CD14-positive monocyte (primary cell): ENCODE measurements at regions not wholly inside any gene's neighbourhood (a gene's known extent, or its start where the extent isn't known, plus 50 kb on each side); places are given as distances from the start of the nearest gene placed in this dataset.

Experiments used
- DNase-seq, 3 donors: peaks; one replicate each; pipeline ENCODE4 v3.0.0-alpha.2; 2011 to 2022
- H2AFZ ChIP-seq: 2 replicates; pipeline ENCODE4 v1.6.0; 2012; ENCODE audit warnings: mild to moderate bottlenecking, low read depth, low read length, inconsistent platforms; ENCODE audit not compliant: insufficient read depth, poor library complexity, severe bottlenecking
- H3K27ac ChIP-seq, 2 donors: 1 replicate in 1 of 2; 2 replicates in 1 of 2; pipeline ENCODE4 v1.5.1; 2012 to 2013; ENCODE audit warnings: low read length in 2 of 2, control low read depth in 1 of 2, inconsistent platforms in 1 of 2, low read depth in 1 of 2, mild to moderate bottlenecking in 1 of 2
- H3K27me3 ChIP-seq, 2 donors: one replicate each; pipeline versions ENCODE4 v1.6.0 to v1.6.1; 2011 to 2013; ENCODE audit warnings: low read length in 2 of 2; ENCODE audit not compliant: control insufficient read depth in 2 of 2, insufficient read depth in 2 of 2
- H3K36me3 ChIP-seq, 2 donors: replicated peaks in 1 of 2; 1 replicate in 1 of 2; 2 replicates in 1 of 2; pipeline versions ENCODE4 v1.5.1 to v1.6.1; 2012 to 2013; ENCODE audit warnings: low read length in 2 of 2, control low read depth in 1 of 2, inconsistent platforms in 1 of 2, mild to moderate bottlenecking in 1 of 2; ENCODE audit not compliant: insufficient read depth in 2 of 2, control insufficient read depth in 1 of 2
- H3K4me1 ChIP-seq, 2 donors: 1 replicate in 1 of 2; 2 replicates in 1 of 2; pipeline versions ENCODE4 v1.5.1 to v1.6.1; 2012 to 2013; ENCODE audit warnings: low read length in 2 of 2, control low read depth in 1 of 2, inconsistent platforms in 1 of 2, mild to moderate bottlenecking in 1 of 2, moderate library complexity in 1 of 2; ENCODE audit not compliant: insufficient read depth in 2 of 2, control insufficient read depth in 1 of 2
- H3K4me2 ChIP-seq: replicated peaks from 2 replicates; pipeline ENCODE3; 2012; ENCODE audit warnings: low read length, moderate library complexity, mild to moderate bottlenecking; ENCODE audit not compliant: poor library complexity, severe bottlenecking; ENCODE audit errors: extremely low read depth
- H3K4me3 ChIP-seq, 3 experiments: fragments of 200-600 bp in 1 of 3; sonication (generic) in 1 of 3; replicated peaks in 1 of 3; 1 replicate in 2 of 3; 2 replicates in 1 of 3; pipeline ENCODE4 v1.5.1; 2011 to 2013; ENCODE audit warnings: low read length in 3 of 3, mild to moderate bottlenecking in 3 of 3, control low read depth in 2 of 3, low read depth in 2 of 3, inconsistent platforms in 1 of 3, moderate library complexity in 1 of 3
- H3K79me2 ChIP-seq: 2 replicates; pipeline ENCODE4 v1.6.0; 2012; ENCODE audit warnings: mild to moderate bottlenecking, control low read depth, inconsistent platforms, low read length, moderate library complexity; ENCODE audit not compliant: insufficient read depth
- H3K9ac ChIP-seq: 2 replicates; pipeline ENCODE4 v1.6.0; 2017; ENCODE audit warnings: low read length, mild to moderate bottlenecking; ENCODE audit not compliant: insufficient read depth, poor library complexity, severe bottlenecking
- H3K9me3 ChIP-seq, 2 donors: replicated peaks in 1 of 2; 1 replicate in 1 of 2; 2 replicates in 1 of 2; pipeline versions ENCODE4 v1.5.1 to v1.6.1; 2012 to 2013; ENCODE audit warnings: low read length in 2 of 2, control low read depth in 1 of 2; ENCODE audit not compliant: control insufficient read depth in 1 of 2, insufficient read depth in 1 of 2
- H4K20me1 ChIP-seq: 2 replicates; pipeline ENCODE4 v1.6.0; 2012; ENCODE audit warnings: mild to moderate bottlenecking, low read length, control low read depth, moderate library complexity; ENCODE audit not compliant: insufficient read depth
- H3K27ac Mint-ChIP-seq, 7 donors: one replicate each; pipeline ENCODE4 v1.8.0; 2020; ENCODE audit warnings: mild to moderate bottlenecking in 7 of 7, mixed read lengths in 7 of 7, moderate library complexity in 6 of 7, inconsistent platforms in 2 of 7
- H3K27me3 Mint-ChIP-seq, 3 donors: one replicate each; pipeline ENCODE4 v1.8.0; 2021 to 2022; ENCODE audit warnings: low read depth in 3 of 3, mild to moderate bottlenecking in 3 of 3, mixed read lengths in 3 of 3, moderate library complexity in 3 of 3, inconsistent platforms in 1 of 3
- H3K36me3 Mint-ChIP-seq, 2 donors: one replicate each; pipeline ENCODE4 v1.8.0; 2020; ENCODE audit warnings: mixed read lengths in 2 of 2, inconsistent platforms in 1 of 2, mild to moderate bottlenecking in 1 of 2
- H3K4me1 Mint-ChIP-seq: one replicate; pipeline ENCODE4 v1.8.0; 2020; ENCODE audit warnings: mild to moderate bottlenecking, mixed read lengths
- H3K4me3 Mint-ChIP-seq, 2 donors: one replicate each; pipeline ENCODE4 v1.8.0; 2020; ENCODE audit warnings: mild to moderate bottlenecking in 2 of 2, mixed read lengths in 2 of 2, moderate library complexity in 1 of 2
- H3K9me3 Mint-ChIP-seq, 7 donors: one replicate each; pipeline ENCODE4 v1.8.0; 2020 to 2022; ENCODE audit warnings: mixed read lengths in 7 of 7, mild to moderate bottlenecking in 6 of 7, moderate library complexity in 6 of 7, inconsistent platforms in 2 of 7
- WGBS: methylation state at CpG from one replicate; pipeline ENCODE4 v1.1.5; 2013; ENCODE audit warnings: missing lambda C conversion rate; ENCODE audit not compliant: insufficient coverage; 5-methylcytosine and 5-hydroxymethylcytosine counted together
- intact Hi-C, 2 donors: fragments of 100-400 bp; cut with micrococcal nuclease; formaldehyde crosslinking; loops; one replicate each; pipeline versions ENCODE4 v1.15.0 to v1.15.1; 2023
- TF ChIP-seq, protein P1 (sequence below): fragments of 200-600 bp; IDR thresholded peaks from one replicate; pipeline ENCODE4 v1.8.0; 2022; ENCODE audit warnings: antibody characterized with exemption, mild to moderate bottlenecking

DNA sequence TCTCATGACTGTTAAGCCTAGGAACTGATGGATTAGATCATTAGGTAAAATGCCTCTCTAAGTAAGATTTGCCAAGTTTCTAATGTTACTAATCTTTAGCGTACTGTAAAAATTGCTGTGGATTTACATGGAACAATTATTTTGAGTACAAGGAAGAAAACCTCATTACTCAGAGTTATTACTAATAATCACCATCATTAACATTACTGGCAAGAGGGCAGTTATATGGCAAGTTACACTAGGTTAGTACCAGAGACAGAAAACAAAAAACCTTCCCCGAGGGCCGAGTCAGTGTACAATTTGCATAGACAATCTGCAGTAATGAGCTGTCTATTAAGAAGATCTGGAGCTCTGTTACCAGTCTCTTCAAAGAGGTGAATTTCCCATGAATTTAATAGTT, 775.6 kb downstream of the GATA3 start:
- Histone ChIP-seq H3K4me3 (no peak overlapping the region), H4K20me1 (no peaks in the 10 kb centered on the region), H3K27me3 (no peaks in the 10 kb centered on the region), H3K36me3 (no peaks in the 10 kb centered on the region), H3K27ac (no peak overlapping the region), H3K79me2 (no peaks in the 10 kb centered on the region), H3K4me2 (no peak overlapping the region), H3K9ac (no peak overlapping the region), H3K9me3 (no peaks in the 10 kb centered on the region), H2AFZ (no peak overlapping the region), H3K4me1 (no peaks in the 10 kb centered on the region)
- Mint-ChIP-seq H3K27ac (no peak overlapping the region), H3K4me1 (no peaks in the 10 kb centered on the region), H3K4me3 (no peak overlapping the region), H3K36me3 (no peaks in the 10 kb centered on the region), H3K27me3 (no peaks in the 10 kb centered on the region), H3K9me3 (peaks cover 0 to 2% (median 0%) of the 10 kb centered on the region in 7 donors)
- 92% methylated on average over 2 of the region's 3 CpGs for WGBS
- DNase-seq, result no peak
- intact Hi-C loops, result no loop called here
- TF ChIP-seq, protein P1, sequence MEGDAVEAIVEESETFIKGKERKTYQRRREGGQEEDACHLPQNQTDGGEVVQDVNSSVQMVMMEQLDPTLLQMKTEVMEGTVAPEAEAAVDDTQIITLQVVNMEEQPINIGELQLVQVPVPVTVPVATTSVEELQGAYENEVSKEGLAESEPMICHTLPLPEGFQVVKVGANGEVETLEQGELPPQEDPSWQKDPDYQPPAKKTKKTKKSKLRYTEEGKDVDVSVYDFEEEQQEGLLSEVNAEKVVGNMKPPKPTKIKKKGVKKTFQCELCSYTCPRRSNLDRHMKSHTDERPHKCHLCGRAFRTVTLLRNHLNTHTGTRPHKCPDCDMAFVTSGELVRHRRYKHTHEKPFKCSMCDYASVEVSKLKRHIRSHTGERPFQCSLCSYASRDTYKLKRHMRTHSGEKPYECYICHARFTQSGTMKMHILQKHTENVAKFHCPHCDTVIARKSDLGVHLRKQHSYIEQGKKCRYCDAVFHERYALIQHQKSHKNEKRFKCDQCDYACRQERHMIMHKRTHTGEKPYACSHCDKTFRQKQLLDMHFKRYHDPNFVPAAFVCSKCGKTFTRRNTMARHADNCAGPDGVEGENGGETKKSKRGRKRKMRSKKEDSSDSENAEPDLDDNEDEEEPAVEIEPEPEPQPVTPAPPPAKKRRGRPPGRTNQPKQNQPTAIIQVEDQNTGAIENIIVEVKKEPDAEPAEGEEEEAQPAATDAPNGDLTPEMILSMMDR, result no peak

DNA sequence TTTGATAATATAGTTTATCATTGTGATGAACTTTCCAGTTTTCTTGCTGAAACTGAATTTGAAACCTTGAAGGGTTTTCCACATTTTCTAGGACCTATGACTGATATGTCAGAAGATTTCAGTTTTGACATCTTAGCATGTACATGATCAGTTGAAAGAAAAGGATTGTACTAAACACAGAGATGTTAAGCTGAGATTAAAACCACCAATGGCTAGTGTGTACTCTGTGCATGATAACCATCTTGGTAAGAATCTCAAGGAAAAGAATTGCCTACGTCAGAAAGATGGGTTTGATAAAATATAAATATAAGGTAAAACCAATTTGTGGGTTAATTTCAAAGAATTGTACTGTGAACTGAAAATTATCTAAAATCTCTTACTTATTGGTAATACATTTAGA, 776.4 kb downstream of the GATA3 start:
- no peak for DNase-seq
- Mint-ChIP-seq H3K9me3 (peaks cover 0 to 2% (median 0%) of the 10 kb centered on the region in 7 donors), H3K27me3 (no peaks in the 10 kb centered on the region), H3K36me3 (no peaks in the 10 kb centered on the region), H3K4me3 (no peak overlapping the region), H3K4me1 (no peaks in the 10 kb centered on the region), H3K27ac (no peak overlapping the region)
- H3K9ac ChIP-seq, result no peak overlapping the region
- H3K27me3 ChIP-seq, result no peaks in the 10 kb centered on the region
- H3K27ac ChIP-seq, result no peak overlapping the region
- H3K9me3 ChIP-seq, result no peaks in the 10 kb centered on the region
- H3K36me3 ChIP-seq, result no peaks in the 10 kb centered on the region
- H3K79me2 ChIP-seq, result no peaks in the 10 kb centered on the region
- no peak overlapping the region for H2AFZ ChIP-seq
- H3K4me3 ChIP-seq, result no peak overlapping the region
- H3K4me2 ChIP-seq, result no peak overlapping the region
- H4K20me1 ChIP-seq, result no peaks in the 10 kb centered on the region
- intact Hi-C loops, result no loop called here
- no peaks in the 10 kb centered on the region for H3K4me1 ChIP-seq
- TF ChIP-seq, protein P1, result no peak
- no CpG with 5 or more reads among the region's 1 CpG for WGBS
